ENCODE measurements at regions not wholly inside any gene's neighbourhood (a gene's known extent, or its start where the extent isn't known, plus 50 kb on each side); places are given as distances from the start of the nearest gene placed in this dataset.

- ATAC-seq (ENCODE audit: low FRiP score) (no peak), DNase-seq (no peak)
- Histone ChIP-seq H3K4me3 (ENCODE audit: low read length in 2 of 2) (no peak overlapping the region), H3K36me3 (ENCODE audit: control insufficient read depth in 1 of 2, insufficient read depth in 2 of 2, low read length in 1 of 2) (no peaks in the 10 kb centered on the region), H3K27ac (ENCODE audit: low read depth in 1 of 2, low read length in 2 of 2) (no peak overlapping the region), H3K4me1 (ENCODE audit: control insufficient read depth in 1 of 2, insufficient read depth in 2 of 2, low read length in 2 of 2) (no peaks in the 10 kb centered on the region), H3K9me3 (ENCODE audit: control insufficient read depth, low read length) (no peaks in the 10 kb centered on the region), H3K27me3 (ENCODE audit: control insufficient read depth in 1 of 2, insufficient read depth in 2 of 2, low read length in 1 of 2) (no peaks in the 10 kb centered on the region)
- intact Hi-C loops (cut with DNase I), result no loop called here
- WGBS, 2 donors, result 55 to 60% methylated on average over 7 of the region's 7 CpGs
Measured at GRCh38 chr5:159427180-159428012, 97.1 kb upstream of the IL12B start.

GRCh38 chr5:159430361-159431012 is 100.2 kb upstream of the IL12B start:
- Histone ChIP-seq H3K27ac (ENCODE audit: low read depth in 1 of 2, low read length in 2 of 2) (no peak overlapping the region), H3K27me3 (ENCODE audit: control insufficient read depth in 1 of 2, insufficient read depth in 2 of 2, low read length in 1 of 2) (no peaks in the 10 kb centered on the region), H3K9me3 (ENCODE audit: control insufficient read depth, low read length) (no peaks in the 10 kb centered on the region), H3K36me3 (ENCODE audit: control insufficient read depth in 1 of 2, insufficient read depth in 2 of 2, low read length in 1 of 2) (no peaks in the 10 kb centered on the region), H3K4me3 (ENCODE audit: low read length in 2 of 2) (no peak overlapping the region), H3K4me1 (ENCODE audit: control insufficient read depth in 1 of 2, insufficient read depth in 2 of 2, low read length in 2 of 2) (no peaks in the 10 kb centered on the region)
- intact Hi-C loops (cut with DNase I), result no loop called here
- DNase-seq (no peak), ATAC-seq (ENCODE audit: low FRiP score) (no peak)
- WGBS, 2 donors, result 85 to 92% methylated on average over 7 of the region's 7 CpGs

GRCh38 chr5:159435855-159436254 is 105.6 kb upstream of the IL12B start:
- intact Hi-C loops (cut with DNase I), result no loop called here
- no peaks in the 10 kb centered on the region for H3K4me1 ChIP-seq (ENCODE audit: control insufficient read depth in 1 of 2, insufficient read depth in 2 of 2, low read length in 2 of 2)
- H3K27ac ChIP-seq (ENCODE audit: low read depth in 1 of 2, low read length in 2 of 2), result no peak overlapping the region
- no peaks in the 10 kb centered on the region for H3K9me3 ChIP-seq (ENCODE audit: control insufficient read depth, low read length)
- 82 to 90% methylated on average over 2 of the region's 2 CpGs for WGBS, 2 donors
- no peaks in the 10 kb centered on the region for H3K27me3 ChIP-seq (ENCODE audit: control insufficient read depth in 1 of 2, insufficient read depth in 2 of 2, low read length in 1 of 2)
- no peaks in the 10 kb centered on the region for H3K36me3 ChIP-seq (ENCODE audit: control insufficient read depth in 1 of 2, insufficient read depth in 2 of 2, low read length in 1 of 2)
- no peak overlapping the region for H3K4me3 ChIP-seq (ENCODE audit: low read length in 2 of 2)
- DNase-seq (no peak), ATAC-seq (ENCODE audit: low FRiP score) (no peak)

GRCh38 chr5:159438092-159438491 is 107.8 kb upstream of the IL12B start:
- Histone ChIP-seq H3K4me3 (ENCODE audit: low read length in 2 of 2) (no peak overlapping the region), H3K36me3 (ENCODE audit: control insufficient read depth in 1 of 2, insufficient read depth in 2 of 2, low read length in 1 of 2) (no peaks in the 10 kb centered on the region), H3K9me3 (ENCODE audit: control insufficient read depth, low read length) (no peaks in the 10 kb centered on the region), H3K4me1 (ENCODE audit: control insufficient read depth in 1 of 2, insufficient read depth in 2 of 2, low read length in 2 of 2) (no peaks in the 10 kb centered on the region), H3K27me3 (ENCODE audit: control insufficient read depth in 1 of 2, insufficient read depth in 2 of 2, low read length in 1 of 2) (no peaks in the 10 kb centered on the region), H3K27ac (ENCODE audit: low read depth in 1 of 2, low read length in 2 of 2) (no peak overlapping the region)
- WGBS, 2 donors, result 74 to 79% methylated on average over 4 of the region's 4 CpGs
- intact Hi-C loops (cut with DNase I), result no loop called here
- ATAC-seq (ENCODE audit: low FRiP score) (no peak), DNase-seq (no peak)

- ATAC-seq (ENCODE audit: low FRiP score), result no peak
Measured at GRCh38 chr5:159439002-159439401, 108.7 kb upstream of the IL12B start.

GRCh38 chr5:159440235-159440634 is 109.9 kb upstream of the IL12B start:
- no peak for DNase-seq
- no peaks in the 10 kb centered on the region for H3K9me3 ChIP-seq (ENCODE audit: control insufficient read depth, low read length)
- 89 to 90% methylated on average over 7 of the region's 7 CpGs for WGBS, 2 donors
- no peaks in the 10 kb centered on the region for H3K27me3 ChIP-seq (ENCODE audit: control insufficient read depth in 1 of 2, insufficient read depth in 2 of 2, low read length in 1 of 2)
- H3K27ac ChIP-seq (ENCODE audit: low read depth in 1 of 2, low read length in 2 of 2), result no peak overlapping the region
- intact Hi-C loops (cut with DNase I), result loop anchor here in 1 of 2 donors (5.0 kb wide), 3 partner anchors 477 to 547 kb away; partner anchors contain the start of gene ADRA1B
- H3K36me3 ChIP-seq (ENCODE audit: control insufficient read depth in 1 of 2, insufficient read depth in 2 of 2, low read length in 1 of 2), result no peaks in the 10 kb centered on the region
- ATAC-seq (ENCODE audit: low FRiP score), result no peak
- no peaks in the 10 kb centered on the region for H3K4me1 ChIP-seq (ENCODE audit: control insufficient read depth in 1 of 2, insufficient read depth in 2 of 2, low read length in 2 of 2)
- no peak overlapping the region for H3K4me3 ChIP-seq (ENCODE audit: low read length in 2 of 2)

More at GRCh38 chr5:159439002-159439401, 108.7 kb upstream of the IL12B start:
- Histone ChIP-seq H3K27ac (ENCODE audit: low read depth in 1 of 2, low read length in 2 of 2) (no peak overlapping the region), H3K9me3 (ENCODE audit: control insufficient read depth, low read length) (no peaks in the 10 kb centered on the region), H3K4me3 (ENCODE audit: low read length in 2 of 2) (no peak overlapping the region), H3K4me1 (ENCODE audit: control insufficient read depth in 1 of 2, insufficient read depth in 2 of 2, low read length in 2 of 2) (no peaks in the 10 kb centered on the region), H3K27me3 (ENCODE audit: control insufficient read depth in 1 of 2, insufficient read depth in 2 of 2, low read length in 1 of 2) (no peaks in the 10 kb centered on the region), H3K36me3 (ENCODE audit: control insufficient read depth in 1 of 2, insufficient read depth in 2 of 2, low read length in 1 of 2) (no peaks in the 10 kb centered on the region)
- 88 to 95% methylated on average over 2 of the region's 2 CpGs for WGBS, 2 donors
- intact Hi-C loops (cut with DNase I), result no loop called here
- no peak for DNase-seq

GRCh38 chr5:159440968-159441367 is 110.7 kb upstream of the IL12B start:
- H3K9me3 ChIP-seq (ENCODE audit: control insufficient read depth, low read length), result no peaks in the 10 kb centered on the region
- intact Hi-C loops (cut with DNase I), result loop anchor here in 1 of 2 donors (5.0 kb wide), 3 partner anchors 476 to 546 kb away; partner anchors contain the start of gene ADRA1B
- no peak overlapping the region for H3K27ac ChIP-seq (ENCODE audit: low read depth in 1 of 2, low read length in 2 of 2)
- H3K36me3 ChIP-seq (ENCODE audit: control insufficient read depth in 1 of 2, insufficient read depth in 2 of 2, low read length in 1 of 2), result no peaks in the 10 kb centered on the region
- no peak overlapping the region for H3K4me3 ChIP-seq (ENCODE audit: low read length in 2 of 2)
- H3K27me3 ChIP-seq (ENCODE audit: control insufficient read depth in 1 of 2, insufficient read depth in 2 of 2, low read length in 1 of 2), result no peaks in the 10 kb centered on the region
- ATAC-seq (ENCODE audit: low FRiP score) (no peak), DNase-seq (no peak)
- 53 to 61% methylated on average over 4 of the region's 4 CpGs for WGBS, 2 donors
- no peaks in the 10 kb centered on the region for H3K4me1 ChIP-seq (ENCODE audit: control insufficient read depth in 1 of 2, insufficient read depth in 2 of 2, low read length in 2 of 2)

GRCh38 chr5:159441441-159441840 is 111.2 kb upstream of the IL12B start:
- no peak overlapping the region for H3K4me3 ChIP-seq (ENCODE audit: low read length in 2 of 2)
- intact Hi-C loops (cut with DNase I), result loop anchor here in 1 of 2 donors (5.0 kb wide), 3 partner anchors 476 to 546 kb away; partner anchors contain the start of gene ADRA1B
- H3K4me1 ChIP-seq (ENCODE audit: control insufficient read depth in 1 of 2, insufficient read depth in 2 of 2, low read length in 2 of 2), result no peaks in the 10 kb centered on the region
- H3K27me3 ChIP-seq (ENCODE audit: control insufficient read depth in 1 of 2, insufficient read depth in 2 of 2, low read length in 1 of 2), result no peaks in the 10 kb centered on the region
- DNase-seq (no peak), ATAC-seq (ENCODE audit: low FRiP score) (no peak)
- WGBS, 2 donors, result 61 to 65% methylated on average over 3 of the region's 3 CpGs
- H3K27ac ChIP-seq (ENCODE audit: low read depth in 1 of 2, low read length in 2 of 2), result no peak overlapping the region
- no peaks in the 10 kb centered on the region for H3K36me3 ChIP-seq (ENCODE audit: control insufficient read depth in 1 of 2, insufficient read depth in 2 of 2, low read length in 1 of 2)
- H3K9me3 ChIP-seq (ENCODE audit: control insufficient read depth, low read length), result no peaks in the 10 kb centered on the region

Data from aorta (tissue), 5 donors.